ENCODE measurements at regions not wholly inside any gene's neighbourhood (a gene's known extent, or its start where the extent isn't known, plus 50 kb on each side); places are given as distances from the start of the nearest gene placed in this dataset.

- no peak for DNase-seq
These were observed 70.7 kb upstream of the VEPH1 start for GRCh38 chr3:157573780-157574378.

- no peak for DNase-seq
These were observed 70.1 kb upstream of the VEPH1 start for GRCh38 chr3:157573281-157573680.

DNA sequence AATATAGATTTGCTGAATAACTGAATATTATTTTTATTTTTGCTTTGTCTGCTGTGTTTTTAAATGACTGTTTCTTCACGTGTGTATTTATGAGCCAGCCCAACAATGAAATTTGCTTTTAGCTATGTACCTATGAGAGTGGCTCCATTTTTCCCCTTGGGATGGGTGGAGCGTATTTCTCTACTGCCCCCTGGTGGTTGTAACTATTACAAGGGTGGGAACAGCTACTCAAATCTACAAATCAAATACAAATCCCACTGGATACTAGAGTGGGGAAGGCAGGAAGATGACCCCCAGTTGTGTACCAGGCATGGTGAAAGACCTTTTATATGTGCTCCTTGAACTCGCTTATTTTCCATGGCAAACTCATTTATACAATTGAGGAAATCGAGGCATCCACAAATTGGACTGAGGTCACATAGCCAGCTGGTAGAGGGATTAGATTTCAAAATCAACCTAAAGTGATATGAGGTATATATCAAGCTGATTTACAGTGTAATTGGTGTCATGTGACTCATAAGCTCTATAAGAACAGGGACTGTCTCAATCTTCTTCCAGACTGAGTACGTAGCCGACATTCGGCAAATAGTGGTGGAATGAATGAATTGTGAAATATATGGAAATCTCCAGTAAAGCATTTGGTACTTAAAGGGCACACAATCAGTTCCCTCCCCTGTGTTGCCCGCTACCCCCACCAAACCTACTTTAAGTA lies 69.5 kb upstream of the VEPH1 start:
- no peak for DNase-seq

GRCh38 chr3:157566596-157566995 lies 63.4 kb upstream of the VEPH1 start:
- DNase-seq, result no peak

DNA sequence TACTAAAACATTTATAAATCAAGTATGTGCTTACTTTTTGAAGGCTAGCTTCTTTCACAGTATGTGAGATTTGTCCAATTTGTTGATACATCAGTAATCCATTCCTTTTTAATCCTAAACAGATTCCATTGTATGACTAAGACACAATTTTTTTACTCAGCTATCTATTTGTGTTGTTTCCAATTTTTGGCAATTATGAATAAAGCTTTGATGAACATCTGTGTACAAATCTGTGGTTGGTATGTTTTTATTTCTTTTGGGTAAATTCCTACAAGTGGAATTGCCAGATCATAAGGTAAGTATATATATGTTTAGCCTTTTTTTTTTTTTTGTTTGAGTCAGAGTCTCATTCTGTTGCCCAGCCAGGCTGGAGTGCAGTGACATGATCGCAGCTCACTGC lies 56.2 kb upstream of the VEPH1 start:
- DNase-seq, result no peak

Measured in islet precursor cell (in vitro differentiated cells).